ENCODE measurements at regions not wholly inside any gene's neighbourhood (a gene's known extent, or its start where the extent isn't known, plus 50 kb on each side); places are given as distances from the start of the nearest gene placed in this dataset.

DNA sequence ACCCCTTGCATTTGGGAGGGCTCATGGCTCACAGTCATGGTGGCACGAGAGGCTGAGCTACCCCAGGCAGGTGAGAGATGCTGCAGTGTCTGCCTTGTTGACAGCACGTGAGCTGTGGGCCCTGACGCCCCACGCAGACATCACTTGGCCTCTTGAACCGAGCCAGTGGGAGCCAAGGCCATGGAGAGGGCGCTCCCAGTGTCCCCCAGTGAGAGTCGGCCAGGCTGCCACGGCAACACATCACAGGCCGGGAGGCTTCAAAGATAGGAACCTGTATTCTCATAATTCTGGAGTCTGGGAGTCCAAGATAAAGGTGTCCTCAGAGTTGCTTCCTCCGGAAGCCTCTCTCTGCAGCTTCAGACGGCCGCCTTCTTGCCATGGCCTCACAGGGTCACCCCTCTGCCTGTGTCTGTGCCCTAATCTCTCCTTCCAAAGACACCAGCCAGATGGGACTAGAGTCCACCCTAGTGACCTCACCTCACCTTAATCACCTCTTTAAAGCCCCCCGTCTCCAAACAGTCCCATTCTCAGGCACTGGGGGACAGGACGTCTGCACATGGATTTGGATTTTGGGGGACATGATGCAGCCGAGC lies 119.6 kb downstream of the KLF6 start:
- H3F3A ChIP-seq (ENCODE audit: low read length, unreplicated experiment) = no peaks in the 10 kb centered on the region
- H3K4me3 ChIP-seq (ENCODE audit: low read length) = no peak overlapping the region
- H3K9me2 ChIP-seq (replicated peaks; ENCODE audit: low read length) = no peaks in the 10 kb centered on the region
- no peaks in the 10 kb centered on the region for H4K20me1 ChIP-seq (ENCODE audit: low read length)
- no peak overlapping the region for H2AFZ ChIP-seq (ENCODE audit: low read length)
- H3K9ac ChIP-seq (ENCODE audit: low read length) = no peak overlapping the region
- BruUV-seq (replicated peaks) = no TSS peak
- no peak for DNase-seq
- no peaks in the 10 kb centered on the region for H3K4me1 ChIP-seq (ENCODE audit: insufficient read depth, low read length)
- H3K9me3 ChIP-seq (ENCODE audit: low read length) = no peaks in the 10 kb centered on the region
- no peak overlapping the region for H3K4me2 ChIP-seq (ENCODE audit: low read length)
- TF ChIP-seq EZH2phosphoT487 (IDR thresholded peaks at IDR 0.05; ENCODE audit: borderline replicate concordance, low read length) (no peak), CTCF (conservative IDR thresholded peaks at IDR 0.05; ENCODE audit: low read depth, low read length) (no peak), EZH2 (IDR thresholded peaks at IDR 0.05; ENCODE audit: low read length, unreplicated experiment) (no peak)
- CTCF ChIA-PET = no interaction called here
- no peak for ATAC-seq
- H3K27ac ChIP-seq (ENCODE audit: low read length) = no peak overlapping the region
- H3K27me3 ChIP-seq (ENCODE audit: low read length) = no peaks in the 10 kb centered on the region
- intact Hi-C loops (cut with micrococcal nuclease) = no loop called here
- no peaks in the 10 kb centered on the region for H3K36me3 ChIP-seq (ENCODE audit: low read depth, low read length)
- POLR2A ChIA-PET (ENCODE audit: unreplicated experiment) = no interaction called here
- H3K79me2 ChIP-seq (ENCODE audit: low read length) = no peaks in the 10 kb centered on the region

DNA sequence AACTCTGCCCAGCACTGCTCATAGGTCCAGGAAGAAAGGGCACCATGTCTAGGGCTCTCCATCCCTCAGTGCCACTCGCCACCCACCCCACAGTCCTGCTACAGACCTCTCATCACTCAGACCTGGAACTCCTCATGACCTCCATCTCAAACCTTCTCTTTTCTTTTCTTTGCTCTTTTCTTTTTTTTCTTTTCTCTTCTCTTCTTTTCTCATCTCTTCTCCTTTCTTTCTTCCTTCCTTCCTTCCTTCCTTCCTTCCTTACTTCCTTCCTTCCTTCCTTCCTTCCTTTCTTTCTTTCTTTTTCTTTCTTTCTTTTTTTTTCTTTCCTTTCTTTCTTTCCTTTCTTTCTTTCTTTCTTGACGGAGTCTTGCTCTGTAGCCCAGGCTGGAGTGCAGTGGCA lies 122.2 kb downstream of the KLF6 start:
- no peak overlapping the region for H3K9ac ChIP-seq (ENCODE audit: low read length)
- no TSS peak for BruUV-seq (replicated peaks)
- ATAC-seq = no peak
- H3K27ac ChIP-seq (ENCODE audit: low read length) = no peak overlapping the region
- H3K4me2 ChIP-seq (ENCODE audit: low read length) = no peak overlapping the region
- ChIA-PET POLR2A (ENCODE audit: unreplicated experiment) (no interaction called here), CTCF (no interaction called here)
- peaks cover 5% of the 10 kb centered on the region; the same call in 1 of the 2 replicates for H3K4me1 ChIP-seq (ENCODE audit: insufficient read depth, low read length)
- no peak overlapping the region for H3K4me3 ChIP-seq (ENCODE audit: low read length)
- no peaks in the 10 kb centered on the region for H3K9me2 ChIP-seq (replicated peaks; ENCODE audit: low read length)
- H2AFZ ChIP-seq (ENCODE audit: low read length) = no peak overlapping the region
- H3F3A ChIP-seq (ENCODE audit: low read length, unreplicated experiment) = no peaks in the 10 kb centered on the region
- H3K27me3 ChIP-seq (ENCODE audit: low read length) = no peaks in the 10 kb centered on the region
- H4K20me1 ChIP-seq (ENCODE audit: low read length) = no peaks in the 10 kb centered on the region
- no peaks in the 10 kb centered on the region for H3K36me3 ChIP-seq (ENCODE audit: low read depth, low read length)
- H3K79me2 ChIP-seq (ENCODE audit: low read length) = no peaks in the 10 kb centered on the region
- DNase-seq = no peak
- TF ChIP-seq CTCF (conservative IDR thresholded peaks at IDR 0.05; ENCODE audit: low read depth, low read length) (no peak), EZH2 (IDR thresholded peaks at IDR 0.05; ENCODE audit: low read length, unreplicated experiment) (no peak), EZH2phosphoT487 (IDR thresholded peaks at IDR 0.05; ENCODE audit: borderline replicate concordance, low read length) (no peak)
- intact Hi-C loops (cut with micrococcal nuclease) = no loop called here
- H3K9me3 ChIP-seq (ENCODE audit: low read length) = no peaks in the 10 kb centered on the region

DNA sequence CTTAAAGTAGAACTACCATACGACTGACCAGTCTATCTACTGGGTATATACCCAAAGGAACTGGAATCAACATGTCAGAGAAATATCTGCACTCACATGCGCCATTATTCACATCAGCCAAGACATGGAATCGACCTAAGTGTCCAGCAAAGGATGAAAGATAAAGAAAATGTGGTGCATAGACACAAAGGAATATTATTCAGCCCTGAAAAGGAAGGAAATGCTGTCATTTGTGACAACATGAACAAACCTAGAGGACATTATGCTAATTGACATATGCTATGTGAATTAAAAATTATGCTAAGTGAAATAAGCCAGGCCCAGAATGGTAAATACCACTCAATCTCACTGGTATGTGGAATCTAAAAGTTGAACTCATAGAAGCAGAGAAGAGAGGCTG lies 123.7 kb downstream of the KLF6 start:
- Histone ChIP-seq H4K20me1 (ENCODE audit: low read length) (no peaks in the 10 kb centered on the region), H3F3A (ENCODE audit: low read length, unreplicated experiment) (no peaks in the 10 kb centered on the region), H2AFZ (ENCODE audit: low read length) (no peak overlapping the region), H3K4me2 (ENCODE audit: low read length) (no peak overlapping the region), H3K9me3 (ENCODE audit: low read length) (no peaks in the 10 kb centered on the region), H3K79me2 (ENCODE audit: low read length) (no peaks in the 10 kb centered on the region), H3K36me3 (ENCODE audit: low read depth, low read length) (no peaks in the 10 kb centered on the region), H3K9me2 (replicated peaks; ENCODE audit: low read length) (no peaks in the 10 kb centered on the region), H3K9ac (ENCODE audit: low read length) (no peak overlapping the region), H3K4me3 (ENCODE audit: low read length) (no peak overlapping the region), H3K27ac (ENCODE audit: low read length) (no peak overlapping the region), H3K4me1 (ENCODE audit: insufficient read depth, low read length) (peaks cover 5% of the 10 kb centered on the region; the same call in 1 of the 2 replicates), H3K27me3 (ENCODE audit: low read length) (no peaks in the 10 kb centered on the region)
- no TSS peak for BruUV-seq (replicated peaks)
- ChIA-PET POLR2A (ENCODE audit: unreplicated experiment) (no interaction called here), CTCF (no interaction called here)
- DNase-seq = no peak
- intact Hi-C loops (cut with micrococcal nuclease) = no loop called here
- TF ChIP-seq EZH2 (IDR thresholded peaks at IDR 0.05; ENCODE audit: low read length, unreplicated experiment) = no peak
- no peak for TF ChIP-seq EZH2phosphoT487 (IDR thresholded peaks at IDR 0.05; ENCODE audit: borderline replicate concordance, low read length)
- no peak for TF ChIP-seq CTCF (conservative IDR thresholded peaks at IDR 0.05; ENCODE audit: low read depth, low read length)
- no peak for ATAC-seq

Measured in PC-3 (cell line).